ENCODE measurements at regions not wholly inside any gene's neighbourhood (a gene's known extent, or its start where the extent isn't known, plus 50 kb on each side); places are given as distances from the start of the nearest gene placed in this dataset.

GRCh38 chr4:107212565-107212964, 176.5 kb upstream of the DKK2 start:
- DNase-seq (ENCODE audit: low spot score), result no peak
- ATAC-seq (ENCODE audit: low FRiP score), result no peak
- TF ChIP-seq CTCF (IDR thresholded peaks at IDR 0.05), result no peak

GRCh38 chr4:107210450-107211239, 174.5 kb upstream of the DKK2 start:
- TF ChIP-seq CTCF (IDR thresholded peaks at IDR 0.05), result no peak
- DNase-seq (ENCODE audit: low spot score), result no peak
- no peak for ATAC-seq (ENCODE audit: low FRiP score)

DNA sequence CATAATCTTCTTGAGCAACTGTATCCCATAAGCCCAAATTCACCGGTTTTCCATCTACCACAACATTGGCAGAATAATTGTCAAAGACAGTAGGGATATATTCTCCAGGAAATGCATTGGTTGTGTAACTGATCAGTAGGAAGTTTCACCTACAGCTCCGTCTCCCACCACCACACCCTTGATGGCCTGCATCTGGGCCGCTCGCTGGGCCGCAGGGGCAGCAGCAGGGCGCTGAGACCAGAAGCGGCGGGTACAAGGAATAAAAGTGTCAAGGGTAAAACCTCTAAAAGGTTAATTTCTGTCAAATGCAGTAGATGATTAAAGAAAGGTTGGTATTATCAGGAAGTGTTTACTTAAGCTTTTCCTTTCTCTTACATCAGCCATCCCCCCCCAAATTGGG, 167.6 kb upstream of the DKK2 start:
- no peak for TF ChIP-seq CTCF (IDR thresholded peaks at IDR 0.05)
- no peak for ATAC-seq (ENCODE audit: low FRiP score)
- no peak for DNase-seq (ENCODE audit: low spot score)

GRCh38 chr4:107202744-107203143, 166.6 kb upstream of the DKK2 start:
- no peak for DNase-seq (ENCODE audit: low spot score)
- TF ChIP-seq CTCF (IDR thresholded peaks at IDR 0.05), result no peak
- ATAC-seq (ENCODE audit: low FRiP score), result no peak

GRCh38 chr4:107197121-107197520, 161.0 kb upstream of the DKK2 start:
- no peak for ATAC-seq (ENCODE audit: low FRiP score)
- DNase-seq (ENCODE audit: low spot score), result no peak
- no peak for TF ChIP-seq CTCF (IDR thresholded peaks at IDR 0.05)

- ATAC-seq (ENCODE audit: low FRiP score) (no peak), DNase-seq (ENCODE audit: low spot score) (no peak)
- no peak for TF ChIP-seq CTCF (IDR thresholded peaks at IDR 0.05)
Observed at GRCh38 chr4:107196312-107196711, 160.2 kb upstream of the DKK2 start.

DNA sequence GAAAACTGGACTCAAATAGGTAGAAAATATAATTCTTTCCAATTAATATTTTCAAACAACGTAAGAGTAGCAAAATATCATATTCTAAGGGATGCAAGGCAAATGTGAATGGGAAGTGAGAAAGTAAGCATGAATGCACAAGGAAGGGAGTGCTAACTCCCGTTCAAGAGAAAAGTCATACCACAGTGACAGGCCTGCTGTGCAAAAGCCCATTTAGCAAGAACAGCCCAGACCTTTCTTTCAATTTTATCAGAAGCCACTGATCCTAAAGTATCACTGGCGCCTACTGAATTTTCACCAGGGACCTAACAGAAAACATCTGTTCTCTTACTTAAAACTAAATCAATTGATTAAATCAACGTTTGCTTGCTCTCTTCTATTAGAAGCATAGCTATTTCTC, 157.9 kb upstream of the DKK2 start:
- no peak for DNase-seq (ENCODE audit: low spot score)
- TF ChIP-seq CTCF (IDR thresholded peaks at IDR 0.05), result no peak
- no peak for ATAC-seq (ENCODE audit: low FRiP score)
